NT2/D1 (cell line): ENCODE measurements at regions not wholly inside any gene's neighbourhood (a gene's known extent, or its start where the extent isn't known, plus 50 kb on each side); places are given as distances from the start of the nearest gene placed in this dataset.

Source experiments
- DNase-seq: peaks from one replicate; pipeline ENCODE4 v3.0.0-alpha.2; 2011; ENCODE audit warnings: low read depth, low spot score
- H3K27me3 ChIP-seq: 2 replicates; pipeline ENCODE4 v1.6.0; 2011; ENCODE audit warnings: mild to moderate bottlenecking; ENCODE audit not compliant: insufficient read length, insufficient read depth
- H3K36me3 ChIP-seq: 2 replicates; pipeline ENCODE4 v1.6.1; 2011; ENCODE audit warnings: mild to moderate bottlenecking, low read length, mixed read lengths; ENCODE audit not compliant: insufficient read depth, insufficient read length
- H3K4me1 ChIP-seq: 2 replicates; pipeline ENCODE4 v1.5.1; 2011; ENCODE audit not compliant: insufficient read depth, insufficient read length
- H3K4me3 ChIP-seq: 2 replicates; pipeline ENCODE4 v1.5.1; 2011; ENCODE audit warnings: low read depth; ENCODE audit not compliant: insufficient read length
- H3K9ac ChIP-seq: 2 replicates; pipeline ENCODE4 v1.6.0; 2011; ENCODE audit warnings: low read depth; ENCODE audit not compliant: insufficient read length
- H3K9me3 ChIP-seq: 2 replicates; pipeline ENCODE4 v1.5.1; 2011; ENCODE audit warnings: mild to moderate bottlenecking, low read length; ENCODE audit not compliant: insufficient read depth
- SUZ12 ChIP-seq: IDR thresholded peaks from 2 replicates; pipeline ENCODE4 v1.6.1; 2011; ENCODE audit not compliant: insufficient read length, insufficient read depth; ENCODE audit errors: extremely low read depth
- YY1 ChIP-seq: IDR thresholded peaks from 2 replicates; pipeline ENCODE4 v1.6.1; 2011; ENCODE audit not compliant: insufficient read length, insufficient read depth
- ZNF274 ChIP-seq: IDR thresholded peaks from 2 replicates; pipeline ENCODE4 v1.6.1; 2011; ENCODE audit warnings: mild to moderate bottlenecking, low read depth, low read length

GRCh38 chr4:189084671-189085070 is 856.0 kb upstream of the FRG1 start:
- H3K9ac ChIP-seq, result no peak overlapping the region
- TF ChIP-seq ZNF274 (no peak), YY1 (no peak), SUZ12 (no peak)
- no peaks in the 10 kb centered on the region for H3K36me3 ChIP-seq
- H3K4me3 ChIP-seq, result no peak overlapping the region
- DNase-seq, result no peak
- peaks cover 5% of the 10 kb centered on the region; the same call in 1 of the 2 replicates for H3K9me3 ChIP-seq
- H3K4me1 ChIP-seq, result no peaks in the 10 kb centered on the region
- no peaks in the 10 kb centered on the region for H3K27me3 ChIP-seq

- no peak for DNase-seq
- Histone ChIP-seq H3K36me3 (no peaks in the 10 kb centered on the region), H3K9me3 (no peaks in the 10 kb centered on the region), H3K4me1 (no peaks in the 10 kb centered on the region), H3K4me3 (no peak overlapping the region), H3K9ac (no peak overlapping the region), H3K27me3 (no peaks in the 10 kb centered on the region)
- no peak for TF ChIP-seq SUZ12
- no peak for TF ChIP-seq ZNF274
- no peak for TF ChIP-seq YY1
Observed at GRCh38 chr4:189087971-189088370, 852.7 kb upstream of the FRG1 start.

- Histone ChIP-seq H3K27me3 (no peaks in the 10 kb centered on the region), H3K9ac (no peak overlapping the region)
- no peak for DNase-seq
Observed at GRCh38 chr4:189088780-189089179, 851.9 kb upstream of the FRG1 start.

GRCh38 chr4:189090174-189090814 is 850.4 kb upstream of the FRG1 start:
- Histone ChIP-seq H3K27me3 (no peaks in the 10 kb centered on the region), H3K4me3 (no peak overlapping the region), H3K4me1 (no peaks in the 10 kb centered on the region), H3K36me3 (no peaks in the 10 kb centered on the region), H3K9me3 (no peaks in the 10 kb centered on the region), H3K9ac (no peak overlapping the region)
- TF ChIP-seq ZNF274 (no peak), SUZ12 (no peak), YY1 (no peak)
- peak; percentile 13 for DNase-seq

More at GRCh38 chr4:189088780-189089179, 851.9 kb upstream of the FRG1 start:
- H3K4me3 ChIP-seq, result no peak overlapping the region
- no peaks in the 10 kb centered on the region for H3K4me1 ChIP-seq
- no peak for TF ChIP-seq SUZ12
- no peak for TF ChIP-seq YY1
- TF ChIP-seq ZNF274, result no peak
- no peaks in the 10 kb centered on the region for H3K36me3 ChIP-seq
- no peaks in the 10 kb centered on the region for H3K9me3 ChIP-seq

- no peak for TF ChIP-seq YY1
- TF ChIP-seq SUZ12, result no peak
- no peak for TF ChIP-seq ZNF274
- Histone ChIP-seq H3K9me3 (peaks cover 3% of the 10 kb centered on the region; the same call in 1 of the 2 replicates), H3K4me3 (no peak overlapping the region), H3K4me1 (no peaks in the 10 kb centered on the region), H3K9ac (no peak overlapping the region), H3K27me3 (no peaks in the 10 kb centered on the region), H3K36me3 (no peaks in the 10 kb centered on the region)
- no peak for DNase-seq
Observed at GRCh38 chr4:189092581-189092980, 848.1 kb upstream of the FRG1 start.

GRCh38 chr4:189096108-189096507 is 844.6 kb upstream of the FRG1 start:
- H3K27me3 ChIP-seq, result no peaks in the 10 kb centered on the region
- H3K9me3 ChIP-seq, result peaks cover 3% of the 10 kb centered on the region; the same call in 1 of the 2 replicates
- H3K4me1 ChIP-seq, result no peaks in the 10 kb centered on the region
- no peak for DNase-seq
- H3K36me3 ChIP-seq, result no peaks in the 10 kb centered on the region
- H3K4me3 ChIP-seq, result no peak overlapping the region
- TF ChIP-seq YY1 (no peak), ZNF274 (no peak)
- no peak overlapping the region for H3K9ac ChIP-seq

- no peaks in the 10 kb centered on the region for H3K4me1 ChIP-seq
- no peaks in the 10 kb centered on the region for H3K36me3 ChIP-seq
- DNase-seq, result no peak
- no peak overlapping the region for H3K9ac ChIP-seq
- no peak overlapping the region for H3K4me3 ChIP-seq
- H3K27me3 ChIP-seq, result no peaks in the 10 kb centered on the region
- H3K9me3 ChIP-seq, result peaks cover 3% of the 10 kb centered on the region; the same call in 1 of the 2 replicates
- TF ChIP-seq YY1 (no peak), SUZ12 (no peak), ZNF274 (no peak)
Observed at GRCh38 chr4:189096717-189097116, 844.0 kb upstream of the FRG1 start.
